GM21423 (cell line): ENCODE measurements at regions not wholly inside any gene's neighbourhood (a gene's known extent, or its start where the extent isn't known, plus 50 kb on each side); places are given as distances from the start of the nearest gene placed in this dataset.

Source experiments
- ATAC-seq: cut with Tn5 transposase; IDR thresholded peaks from one replicate; pipeline ENCODE4 v1.9.1; 2021; ENCODE audit warnings: mild to moderate bottlenecking, moderate library complexity; ENCODE audit not compliant: unreplicated experiment

DNA sequence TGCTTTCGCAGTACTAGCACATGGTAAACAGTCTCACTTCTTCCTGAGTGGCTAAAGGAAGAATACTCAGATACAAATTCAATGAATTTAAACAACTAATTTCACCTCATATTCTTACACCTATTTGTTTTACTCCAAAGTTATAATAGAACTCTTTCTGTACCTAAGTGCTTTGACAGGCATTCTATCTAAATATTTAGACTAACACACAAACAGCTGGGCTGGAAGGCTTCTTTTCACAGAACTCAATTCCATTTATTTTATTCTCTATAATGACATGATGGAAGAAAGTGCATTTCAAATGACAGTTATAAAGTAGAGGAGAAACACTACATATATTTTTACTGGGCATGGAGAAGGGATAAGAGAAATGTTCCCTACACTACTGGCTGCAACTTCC lies 384.9 kb upstream of the SPTLC3 start:
- ATAC-seq, result no peak

DNA sequence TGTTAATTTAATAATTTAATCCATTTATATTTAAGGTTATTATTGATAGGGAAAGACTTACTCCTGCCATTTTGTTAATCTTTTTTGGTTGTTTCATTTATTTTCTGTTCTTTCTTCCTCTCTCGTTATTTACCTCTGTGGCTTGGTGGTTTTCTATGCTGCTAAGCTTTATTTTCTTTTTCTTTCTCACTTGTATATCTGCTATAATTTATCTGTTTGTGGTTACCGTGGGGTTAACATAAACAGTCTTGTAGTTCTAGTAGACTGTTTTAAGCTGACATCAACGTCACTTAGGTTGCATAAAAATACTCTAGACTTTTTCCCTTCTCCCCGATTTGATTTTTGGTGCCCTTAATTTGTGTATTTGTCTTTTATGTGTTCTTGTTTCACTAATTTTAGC lies 381.3 kb upstream of the SPTLC3 start:
- no peak for ATAC-seq

DNA sequence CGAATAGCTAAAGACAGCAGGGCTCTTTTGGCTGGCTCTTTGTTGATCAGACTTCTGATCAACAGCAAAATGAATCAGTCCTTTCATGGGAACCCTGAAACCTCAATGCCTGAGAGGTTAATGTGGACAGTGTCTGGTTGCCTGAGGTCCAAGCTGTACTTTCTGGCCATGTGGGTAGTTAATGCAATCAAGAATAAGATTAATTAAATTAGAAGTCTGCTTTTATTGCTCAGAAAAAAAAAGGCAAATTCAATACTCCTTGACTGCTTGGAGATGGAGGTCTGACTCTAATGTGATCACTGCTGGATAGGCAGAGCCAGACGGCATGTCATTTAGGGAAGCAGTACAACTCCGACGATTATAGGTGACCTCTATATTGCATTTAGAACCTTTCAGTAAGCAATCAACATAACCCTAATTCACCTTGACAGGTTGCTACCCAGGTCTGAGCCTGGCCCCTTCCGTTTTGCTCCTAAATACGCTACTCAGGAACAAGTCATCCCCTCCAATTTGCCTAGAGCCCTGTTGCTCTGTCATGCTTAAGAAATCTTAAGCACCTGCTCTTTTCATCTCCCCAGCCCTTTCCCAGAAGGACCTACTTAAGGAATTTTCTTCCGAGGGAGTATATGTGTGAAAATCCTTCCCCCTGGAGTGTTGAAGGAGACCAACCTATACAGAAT lies 370.0 kb upstream of the SPTLC3 start:
- no peak for ATAC-seq

DNA sequence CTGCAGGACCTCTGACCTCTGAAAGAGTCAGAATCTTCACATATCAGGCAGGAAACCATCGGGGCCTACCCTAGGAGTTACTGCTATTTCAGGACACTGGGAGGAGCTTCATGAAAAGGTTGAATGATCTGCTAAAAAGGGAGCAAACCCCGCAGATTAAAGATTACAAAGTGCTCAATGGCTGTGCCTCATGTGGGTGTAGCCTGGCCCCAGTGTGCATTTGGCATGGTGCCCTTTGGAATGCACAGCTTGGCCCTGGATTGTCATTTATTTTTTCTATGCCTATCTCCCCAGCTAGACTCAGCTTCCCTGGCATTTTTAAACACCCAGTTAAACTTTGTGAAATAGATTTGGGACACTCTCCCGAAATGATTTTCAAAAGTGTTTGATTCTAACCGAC lies 368.5 kb upstream of the SPTLC3 start:
- ATAC-seq, result no peak

DNA sequence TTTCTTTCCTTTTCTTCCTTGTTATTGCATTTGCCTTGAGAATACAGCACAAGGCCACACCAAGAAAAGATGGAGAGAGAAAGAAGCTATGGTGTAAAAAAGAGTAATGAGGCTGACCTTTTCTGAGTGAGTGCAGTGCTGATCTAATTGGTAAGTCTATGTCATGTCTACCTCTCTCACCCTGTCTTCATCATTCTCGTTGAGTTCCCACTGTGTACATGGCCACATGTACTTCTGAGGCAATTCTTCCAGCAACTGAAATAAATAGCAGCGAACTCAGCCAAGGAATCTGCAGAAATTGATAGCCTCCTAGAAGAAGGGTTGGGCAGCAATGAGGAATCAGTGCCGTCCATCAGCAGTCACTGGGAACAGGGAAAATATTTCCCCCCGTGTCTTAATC lies 367.2 kb upstream of the SPTLC3 start:
- ATAC-seq, result no peak

DNA sequence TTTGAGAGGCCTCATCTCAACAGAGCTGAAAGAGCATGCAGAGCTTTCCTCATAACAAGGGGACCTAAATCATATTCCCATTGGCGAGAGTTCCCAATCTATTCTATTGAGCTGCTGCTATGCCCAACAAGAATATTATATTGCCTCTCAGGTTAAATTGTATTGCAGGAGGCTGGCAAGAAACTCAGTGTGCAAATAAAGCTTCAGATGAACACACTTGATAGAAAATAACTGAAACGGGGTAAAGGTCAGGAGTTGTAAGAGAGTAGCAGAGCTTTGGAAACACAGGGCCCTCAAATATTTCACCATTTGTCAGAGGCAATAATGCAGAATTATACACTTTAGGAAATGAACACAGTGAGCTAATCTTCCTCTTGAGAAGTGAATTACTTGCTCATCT lies 364.3 kb upstream of the SPTLC3 start:
- ATAC-seq, result no peak

DNA sequence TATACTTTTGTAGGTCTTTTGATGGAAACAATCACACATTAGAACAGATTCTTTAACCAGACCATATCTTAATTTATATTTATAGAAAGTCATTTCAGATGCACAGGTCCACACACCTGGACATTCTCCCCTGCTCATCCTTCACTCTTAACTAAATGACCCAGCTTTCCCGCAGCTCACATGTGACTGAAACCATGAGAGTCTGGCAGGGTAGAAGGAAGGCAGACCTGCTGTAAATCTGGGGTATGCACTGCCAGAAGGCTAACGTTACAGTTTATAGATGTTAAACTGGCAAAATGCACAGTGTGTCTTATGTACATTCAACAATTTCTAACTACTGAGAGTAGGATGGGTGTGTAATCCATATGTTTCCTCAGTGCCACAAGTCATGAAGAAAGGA lies 359.5 kb upstream of the SPTLC3 start:
- ATAC-seq, result no peak

DNA sequence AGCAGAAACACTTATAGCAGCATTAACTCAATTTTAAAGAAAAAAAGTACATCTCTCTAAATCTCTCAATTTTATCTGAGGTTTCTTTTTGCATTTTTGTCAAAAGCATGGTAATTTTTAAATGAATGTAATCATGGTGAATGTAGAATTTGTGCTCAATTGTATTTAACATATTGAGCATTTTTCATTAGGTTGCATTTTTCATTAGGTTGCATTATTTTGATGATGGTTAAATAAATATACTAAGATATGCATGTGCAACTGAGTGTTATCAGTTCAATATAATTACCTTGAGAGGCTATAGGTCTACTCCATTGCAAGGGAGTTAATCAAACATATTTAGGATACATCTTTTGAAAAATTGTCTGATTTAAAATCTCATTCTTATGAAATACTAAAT lies 355.1 kb upstream of the SPTLC3 start:
- ATAC-seq, result no peak

DNA sequence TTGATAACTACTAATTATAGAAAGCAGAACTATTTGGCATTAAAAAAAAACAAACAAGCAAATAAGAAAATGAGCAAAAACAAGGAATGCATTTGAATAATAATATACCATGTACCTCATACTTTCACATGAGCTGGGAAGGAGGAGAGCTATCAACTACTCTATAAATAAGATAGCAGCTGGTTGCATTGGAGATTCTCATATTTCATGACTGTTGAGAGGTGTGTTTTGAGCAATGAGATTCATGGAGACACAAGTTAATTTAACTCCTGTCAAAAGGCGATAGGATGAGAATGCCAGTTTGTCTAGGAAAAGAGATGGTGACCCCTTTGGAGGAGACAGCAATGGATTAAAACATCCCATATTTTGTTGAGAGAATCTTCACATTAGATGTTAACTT lies 348.8 kb upstream of the SPTLC3 start:
- no peak for ATAC-seq

DNA sequence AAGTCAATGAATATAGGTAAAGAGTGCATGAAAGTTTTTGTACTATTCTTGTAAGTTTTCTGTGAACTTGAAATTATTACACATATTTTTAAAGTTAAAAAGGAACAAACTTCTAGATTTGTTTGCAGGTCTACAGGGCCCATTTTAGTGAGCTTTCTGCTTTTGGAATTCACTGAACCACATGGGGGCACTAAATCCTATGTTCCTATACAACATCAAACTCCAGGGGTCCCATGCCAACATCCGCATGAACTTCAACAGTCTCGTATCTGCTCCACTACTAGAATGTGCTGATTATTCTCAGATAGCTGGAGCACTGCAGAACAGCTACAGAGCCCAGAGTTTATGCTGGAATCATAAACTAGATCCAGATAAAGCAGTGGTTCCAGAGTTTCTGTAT lies 347.9 kb upstream of the SPTLC3 start:
- no peak for ATAC-seq

DNA sequence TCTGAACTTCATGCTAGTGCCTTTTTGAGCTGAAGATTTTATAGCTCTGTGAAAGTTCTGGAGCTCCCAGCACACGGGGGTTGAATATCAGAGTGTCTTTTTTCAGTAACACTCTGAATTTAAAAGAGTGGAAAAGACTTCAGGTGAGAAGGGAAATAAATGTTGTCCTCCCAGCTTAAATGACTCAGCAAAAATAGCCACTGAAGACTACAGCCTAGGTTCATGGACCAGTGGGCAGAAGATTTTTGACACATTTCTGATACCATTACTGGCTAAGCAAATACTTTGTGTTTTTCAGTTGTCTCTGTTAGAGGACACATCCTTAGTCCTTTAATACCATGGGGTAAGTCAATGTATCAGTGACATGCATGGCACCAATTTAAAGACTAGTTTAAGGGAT lies 338.5 kb upstream of the SPTLC3 start:
- ATAC-seq, result no peak

DNA sequence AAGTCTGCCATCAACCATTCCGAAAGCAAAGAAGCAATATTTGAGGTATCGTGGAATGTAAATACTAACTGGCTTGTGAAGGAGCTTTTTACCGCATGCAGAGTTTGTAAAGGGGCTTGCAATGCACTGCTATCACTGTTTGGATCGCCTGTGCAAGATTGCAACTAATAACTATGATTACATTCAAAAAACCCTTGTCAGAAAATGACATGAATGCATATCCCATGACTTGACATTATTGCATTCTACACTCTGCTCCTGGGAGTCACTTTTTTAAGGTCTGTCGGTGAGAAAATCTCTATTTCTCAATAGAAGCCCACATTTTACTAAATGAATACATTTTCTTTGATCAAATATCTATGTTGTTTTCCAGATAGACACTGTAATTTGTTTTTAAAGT lies 335.4 kb upstream of the SPTLC3 start:
- ATAC-seq, result no peak

DNA sequence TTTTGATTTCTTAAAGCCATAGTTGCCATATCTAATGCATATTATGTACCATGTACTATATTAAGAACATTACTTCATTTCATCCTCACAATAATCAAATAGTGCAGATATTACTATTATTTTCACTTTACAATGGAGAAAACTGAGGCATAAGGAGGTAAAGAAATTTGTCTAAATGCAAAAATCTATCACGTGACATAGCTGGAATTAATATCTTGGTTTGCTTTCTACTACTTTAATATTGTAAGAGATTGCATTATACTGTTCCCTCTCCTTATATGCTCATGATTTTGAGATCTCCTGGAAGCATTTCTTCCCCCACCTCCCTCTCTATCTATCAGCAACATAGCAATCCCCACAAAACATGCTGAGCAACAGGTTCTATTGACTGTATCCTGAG lies 330.8 kb upstream of the SPTLC3 start:
- no peak for ATAC-seq

DNA sequence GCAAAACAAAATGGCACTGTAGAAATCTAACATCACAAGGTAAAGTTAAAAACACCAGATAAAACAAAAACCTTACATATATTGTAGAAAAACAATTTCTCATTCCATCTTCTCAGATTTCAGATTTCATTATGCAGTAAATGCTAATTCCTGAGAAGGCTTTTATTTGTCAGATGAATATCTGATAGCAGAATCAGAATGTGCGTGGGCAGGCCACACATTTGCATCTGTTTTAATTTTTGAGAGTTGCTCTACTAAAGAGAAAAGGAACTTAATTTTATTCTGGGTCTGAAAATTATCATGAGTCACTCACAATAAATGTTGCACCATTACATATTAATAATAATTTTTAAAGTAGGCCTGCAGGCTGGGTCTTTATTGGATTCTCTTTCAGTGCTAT lies 329.3 kb upstream of the SPTLC3 start:
- no peak for ATAC-seq

DNA sequence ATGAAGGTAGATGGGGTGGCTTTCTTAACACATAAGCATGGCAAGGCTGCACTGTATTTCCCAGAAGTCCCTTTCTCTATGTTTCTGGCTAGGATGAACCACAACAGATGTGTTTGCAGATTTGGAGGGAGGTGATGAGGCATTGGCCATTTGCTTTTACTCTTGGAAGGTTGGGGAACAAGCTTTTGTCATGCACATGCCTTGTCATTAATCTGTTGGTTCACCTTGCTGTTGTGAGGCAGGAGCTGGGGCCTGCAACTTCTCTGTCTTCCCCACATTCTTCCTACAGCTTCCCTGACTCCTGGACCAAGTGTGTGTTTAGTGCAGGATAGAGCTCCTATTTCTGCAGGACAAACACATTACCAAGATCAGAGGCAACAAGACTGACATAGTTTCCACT lies 326.2 kb upstream of the SPTLC3 start:
- ATAC-seq, result no peak

DNA sequence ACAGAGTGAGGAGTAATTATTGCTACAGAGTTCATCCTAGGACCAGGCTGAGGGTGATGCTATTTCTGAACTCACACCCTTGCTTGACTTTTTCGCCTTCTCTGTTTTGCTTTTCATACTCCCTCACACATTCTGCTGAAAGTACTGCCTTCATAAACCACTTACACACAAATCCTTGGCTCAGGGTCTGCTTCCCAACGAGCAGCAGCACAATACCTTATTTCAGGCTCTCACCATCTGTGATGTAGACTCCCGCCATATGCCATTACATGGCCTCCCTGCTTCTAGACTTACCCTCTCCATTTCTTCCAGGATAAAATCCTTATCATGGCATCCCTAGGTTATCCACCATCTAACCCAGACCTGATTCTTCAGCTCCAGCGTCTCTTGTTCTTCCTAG lies 321.3 kb upstream of the SPTLC3 start:
- no peak for ATAC-seq

DNA sequence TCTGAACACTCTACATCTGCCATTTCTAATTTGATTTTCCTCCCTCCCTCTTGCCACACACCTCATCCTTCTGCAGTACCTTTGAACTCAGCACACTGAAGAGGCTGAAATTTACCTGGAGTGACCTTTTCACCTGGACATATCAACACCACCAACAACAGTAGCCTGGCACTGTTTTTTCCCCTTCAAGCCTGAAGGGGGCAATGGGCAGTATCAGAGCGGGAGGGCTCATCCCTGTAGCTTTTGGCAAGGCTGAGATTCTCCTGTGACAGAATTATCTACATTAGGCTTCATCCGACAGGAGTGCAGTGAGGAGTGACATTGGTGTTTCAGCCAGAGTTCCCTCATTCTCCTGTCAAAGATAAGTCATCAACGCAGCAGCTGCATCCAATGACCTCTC lies 312.8 kb upstream of the SPTLC3 start:
- ATAC-seq, result no peak

DNA sequence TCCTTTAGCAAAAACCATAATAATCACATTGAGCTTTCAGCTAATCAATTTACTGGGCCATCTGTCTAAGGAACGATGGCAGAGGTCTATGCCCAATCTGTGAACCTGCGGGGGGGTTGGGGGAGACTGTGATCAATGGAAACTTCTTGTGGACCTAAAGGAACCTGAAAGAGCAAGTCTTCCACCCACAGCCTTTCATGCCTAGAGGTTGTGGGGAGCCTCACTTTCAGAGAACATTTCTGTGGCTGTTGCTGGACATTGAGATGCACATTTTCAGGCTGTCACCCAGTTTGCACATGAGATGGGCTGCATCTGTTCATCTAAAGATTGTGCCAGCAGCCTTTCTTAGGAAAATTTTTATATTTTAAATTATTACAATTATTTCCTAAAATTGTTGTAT lies 310.0 kb upstream of the SPTLC3 start:
- ATAC-seq, result no peak

DNA sequence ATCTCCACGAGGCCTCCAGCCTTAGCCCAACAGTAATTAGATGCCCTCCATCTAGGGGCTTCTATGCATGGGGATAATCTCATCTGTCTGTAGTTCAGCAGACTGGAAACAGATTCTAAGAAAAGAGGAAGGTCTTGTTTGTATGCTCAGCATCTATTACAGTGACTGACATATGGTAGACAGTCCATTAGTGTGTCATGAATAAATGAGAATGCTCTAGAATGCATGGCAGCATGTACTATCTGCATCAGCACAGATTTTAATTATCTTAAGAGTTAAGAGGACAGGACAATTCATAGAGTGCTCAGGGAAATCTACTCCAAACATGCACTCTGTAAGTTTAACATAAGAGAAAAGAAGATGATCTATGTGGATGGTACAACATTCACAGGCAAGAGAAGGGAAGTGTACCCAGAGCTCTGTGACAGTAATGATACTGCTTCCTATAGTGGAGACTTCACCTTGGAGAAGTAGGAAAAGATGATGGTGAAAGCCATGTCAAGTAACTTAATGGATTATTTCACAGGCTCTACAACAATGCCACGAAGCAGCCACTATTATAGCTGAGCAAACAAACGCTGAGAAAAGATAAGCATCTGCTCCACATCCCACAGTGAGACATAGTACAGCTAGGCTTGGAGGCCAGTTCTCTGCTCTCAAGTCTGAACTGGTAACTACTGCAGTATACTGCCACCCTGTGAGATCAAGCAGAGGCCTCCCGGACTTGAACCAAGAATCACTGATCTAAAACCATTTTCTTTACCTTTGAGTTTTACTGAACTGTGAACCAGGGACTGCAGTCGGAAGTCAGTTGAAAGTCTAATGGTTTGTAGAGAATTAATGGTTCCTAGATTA lies 309.2 kb upstream of the SPTLC3 start:
- ATAC-seq, result no peak

DNA sequence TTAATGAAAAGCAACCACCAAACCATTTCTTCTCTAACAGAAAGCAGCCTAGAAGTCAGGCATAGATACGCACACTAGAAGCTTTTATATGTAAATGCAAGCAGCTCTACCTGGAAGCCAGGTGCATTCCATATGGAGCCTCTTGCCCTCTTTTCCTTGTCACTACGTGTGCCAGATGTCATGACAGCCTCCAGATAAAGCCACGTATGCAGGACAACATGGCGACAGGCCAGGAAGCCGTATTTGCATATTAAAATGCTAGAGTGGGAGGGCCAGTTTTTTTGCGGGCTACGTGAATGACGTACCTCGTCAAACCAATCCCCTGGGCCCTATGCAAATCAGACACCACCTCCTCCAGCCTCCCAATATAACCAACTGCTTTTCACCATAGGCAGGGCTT lies 308.1 kb upstream of the SPTLC3 start:
- ATAC-seq, result no peak

DNA sequence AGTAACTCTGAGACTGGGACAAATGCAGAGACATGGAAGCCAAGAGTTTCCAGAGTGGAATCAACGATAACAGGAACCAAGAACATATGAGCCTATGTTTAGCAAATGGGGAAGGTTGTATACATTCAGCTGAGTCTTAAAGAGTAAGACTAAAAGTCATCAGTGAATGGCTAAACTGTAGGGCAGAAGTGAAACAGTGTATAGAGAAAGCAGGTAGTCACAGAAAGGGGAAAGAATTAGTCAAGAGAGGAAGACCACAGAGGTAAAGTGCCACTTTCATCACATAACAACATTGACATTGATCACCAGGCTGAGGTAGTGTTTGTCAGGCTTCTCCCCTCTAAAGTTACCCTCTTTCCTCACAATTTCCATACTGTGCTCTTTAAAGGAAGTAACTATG lies 306.5 kb upstream of the SPTLC3 start:
- no peak for ATAC-seq

DNA sequence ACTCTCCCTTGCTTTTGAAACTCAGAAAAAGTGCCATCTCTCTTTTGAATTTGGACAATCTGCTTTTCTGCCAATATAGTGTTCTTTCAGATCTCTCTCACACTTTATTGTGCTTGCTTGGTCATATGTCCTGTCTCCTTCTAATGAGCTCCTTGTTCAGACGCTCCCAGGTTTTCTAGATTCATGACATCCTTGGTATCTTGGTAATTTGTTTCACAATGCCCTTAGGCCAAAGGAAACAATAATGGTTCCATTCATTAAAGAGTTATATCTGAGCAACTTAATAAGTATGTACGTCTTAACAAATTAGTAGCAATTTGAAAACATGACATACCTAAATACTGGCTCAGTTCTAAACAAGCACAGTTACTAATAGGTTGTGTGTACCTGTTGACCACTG lies 293.4 kb upstream of the SPTLC3 start:
- ATAC-seq, result no peak
